ENCODE measurements at regions not wholly inside any gene's neighbourhood (a gene's known extent, or its start where the extent isn't known, plus 50 kb on each side); places are given as distances from the start of the nearest gene placed in this dataset.

DNA sequence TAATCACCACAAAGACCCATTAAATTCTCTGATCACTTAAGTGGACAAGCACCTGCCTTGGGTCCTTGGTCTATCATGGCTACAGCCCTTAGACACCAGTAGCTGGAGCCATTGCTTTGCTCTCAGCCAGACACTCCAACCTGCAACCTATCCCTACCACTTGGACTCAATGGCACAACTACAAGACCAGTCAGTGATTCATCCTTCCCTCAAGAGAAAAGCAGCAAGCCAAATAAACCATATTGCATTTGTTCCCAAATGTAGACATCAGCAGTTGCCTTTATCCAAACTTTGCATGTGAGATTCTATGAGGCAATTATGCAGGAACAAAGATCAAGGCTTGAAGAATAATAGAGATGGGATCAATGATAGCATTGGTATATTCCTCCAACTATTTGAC is 263.4 kb downstream of the HHIPL2 start:
- DNase-seq = no peak

DNA sequence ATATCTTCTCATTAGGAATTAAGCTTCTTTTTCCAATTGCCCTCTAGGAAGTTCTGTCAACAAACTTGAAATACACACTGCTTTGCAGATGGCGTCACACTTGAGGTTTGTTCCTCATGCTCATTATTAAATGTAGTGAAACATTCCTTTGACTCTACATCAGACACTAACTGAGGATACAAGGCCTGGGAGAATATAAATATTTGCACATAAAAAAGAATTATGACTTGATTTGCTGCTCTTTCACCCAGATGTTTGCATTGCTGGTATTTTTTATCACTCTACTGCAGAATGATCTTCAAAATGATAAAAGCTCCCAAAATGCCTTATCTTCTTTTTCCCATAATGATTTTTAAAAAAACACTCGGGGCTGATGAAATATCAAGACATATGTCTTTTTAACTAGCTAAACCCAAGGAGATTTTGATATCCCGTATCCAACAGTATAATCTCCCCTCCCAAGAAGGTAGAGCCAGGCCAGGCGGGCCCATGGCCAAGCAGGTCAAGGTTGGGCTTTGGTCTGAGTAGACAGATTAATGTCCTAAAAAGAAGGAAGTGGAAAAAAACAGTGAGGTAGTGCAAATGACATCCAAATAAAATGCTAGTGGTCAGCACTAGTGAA is 264.6 kb downstream of the HHIPL2 start:
- DNase-seq = no peak

DNA sequence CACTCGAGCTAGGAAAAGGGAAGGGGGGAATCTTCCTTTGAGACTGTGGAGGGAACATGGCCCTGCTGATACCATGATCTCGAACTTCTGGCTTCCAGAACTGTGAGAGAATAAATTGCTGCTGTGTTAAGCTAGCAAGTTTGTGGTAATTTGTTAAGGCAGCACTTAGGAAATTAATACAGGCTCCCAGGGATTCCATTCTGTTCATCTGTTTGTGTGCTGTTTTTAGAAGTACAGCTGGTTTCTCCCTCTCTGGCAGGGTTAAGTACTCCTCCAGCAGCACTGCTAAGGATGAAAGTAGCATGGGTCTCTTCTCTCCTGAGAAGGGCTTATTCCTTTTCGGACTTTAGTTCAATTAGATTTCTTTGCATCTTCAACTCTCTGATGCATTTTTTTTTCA is 268.3 kb downstream of the HHIPL2 start:
- DNase-seq = no peak

DNA sequence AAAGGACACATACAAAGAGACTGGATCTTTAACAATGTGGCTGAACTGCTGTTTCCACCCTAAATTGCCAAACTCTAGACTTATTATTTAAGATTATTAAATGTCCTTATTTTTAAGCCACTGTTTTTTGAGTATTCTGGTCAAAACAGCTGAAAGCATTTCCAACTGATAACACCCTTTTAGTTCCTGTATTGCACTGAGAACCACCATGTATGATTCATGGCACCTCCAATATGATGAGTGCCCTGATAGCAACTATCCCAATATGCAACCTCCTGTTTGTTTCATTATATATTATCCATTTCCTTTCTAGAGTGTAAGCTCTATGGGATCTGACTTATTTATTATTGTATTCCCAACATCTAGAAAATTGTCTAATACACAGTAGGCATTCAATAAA is 269.4 kb downstream of the HHIPL2 start:
- DNase-seq = no peak

DNA sequence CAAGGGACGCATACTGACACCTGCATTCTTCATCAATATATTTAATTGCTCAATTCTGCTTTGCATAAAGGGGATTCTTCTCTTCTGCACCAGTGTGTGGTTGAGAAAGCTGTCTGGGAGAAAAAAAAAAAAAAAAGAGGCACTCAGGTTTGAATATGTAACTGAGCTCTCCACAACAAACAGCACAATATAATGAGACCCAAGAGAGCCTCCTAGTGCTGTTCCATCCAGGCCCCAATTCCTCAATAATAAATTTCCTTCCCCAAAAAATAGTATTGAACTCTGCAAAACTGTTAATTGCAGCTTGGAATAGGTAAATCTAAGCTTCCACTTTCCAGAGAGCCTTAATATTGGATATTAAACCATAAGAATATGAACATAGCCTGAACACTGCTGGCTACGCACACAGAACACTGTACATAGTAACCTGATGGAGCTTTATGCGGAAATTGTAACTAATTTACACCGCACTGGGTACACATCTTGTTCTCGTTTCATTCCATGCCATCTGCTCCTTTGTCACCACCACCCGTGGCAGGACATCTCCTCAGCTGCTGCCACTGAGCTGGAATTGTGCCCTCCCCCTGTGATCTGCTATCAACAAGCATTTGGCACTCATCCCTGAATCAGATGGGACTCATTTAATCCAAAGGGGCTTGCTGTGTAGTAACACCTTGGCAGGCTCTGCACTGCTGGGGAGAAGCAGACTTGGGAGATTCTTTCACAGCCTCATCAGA is 272.0 kb downstream of the HHIPL2 start:
- DNase-seq = no peak

DNA sequence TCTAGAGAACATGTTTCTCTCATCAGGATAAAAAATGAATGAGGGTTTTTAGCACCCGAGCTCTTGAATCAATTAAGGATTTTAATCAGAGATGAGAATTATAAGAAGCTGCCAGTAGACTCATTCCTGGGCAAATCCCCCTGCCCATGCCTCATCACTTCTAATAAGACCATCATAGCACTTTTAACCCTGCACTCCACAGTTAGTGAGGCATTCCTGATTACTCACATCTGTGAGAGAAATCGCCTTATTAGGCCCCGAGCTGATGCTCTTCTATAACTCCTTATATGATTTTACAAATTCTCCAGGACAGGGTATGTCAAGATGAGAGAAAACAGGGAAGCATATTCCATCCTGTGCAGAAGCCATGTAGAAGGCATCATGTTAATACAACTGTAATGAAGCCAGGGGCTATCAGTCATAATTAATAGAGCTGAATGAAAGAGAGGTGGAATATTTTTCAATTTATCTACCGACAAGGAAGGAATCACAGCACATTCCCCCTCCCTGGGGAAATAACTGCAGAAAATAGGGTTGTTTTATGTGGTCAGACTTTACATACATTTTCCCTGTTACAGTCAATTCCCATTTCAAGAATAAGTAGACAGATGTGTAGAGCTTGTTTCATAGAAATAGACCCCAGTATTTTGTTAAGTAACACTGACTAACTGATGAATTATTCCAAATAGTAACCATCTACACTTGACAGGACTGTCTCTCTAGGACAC is 272.7 kb downstream of the HHIPL2 start:
- no peak for DNase-seq

DNA sequence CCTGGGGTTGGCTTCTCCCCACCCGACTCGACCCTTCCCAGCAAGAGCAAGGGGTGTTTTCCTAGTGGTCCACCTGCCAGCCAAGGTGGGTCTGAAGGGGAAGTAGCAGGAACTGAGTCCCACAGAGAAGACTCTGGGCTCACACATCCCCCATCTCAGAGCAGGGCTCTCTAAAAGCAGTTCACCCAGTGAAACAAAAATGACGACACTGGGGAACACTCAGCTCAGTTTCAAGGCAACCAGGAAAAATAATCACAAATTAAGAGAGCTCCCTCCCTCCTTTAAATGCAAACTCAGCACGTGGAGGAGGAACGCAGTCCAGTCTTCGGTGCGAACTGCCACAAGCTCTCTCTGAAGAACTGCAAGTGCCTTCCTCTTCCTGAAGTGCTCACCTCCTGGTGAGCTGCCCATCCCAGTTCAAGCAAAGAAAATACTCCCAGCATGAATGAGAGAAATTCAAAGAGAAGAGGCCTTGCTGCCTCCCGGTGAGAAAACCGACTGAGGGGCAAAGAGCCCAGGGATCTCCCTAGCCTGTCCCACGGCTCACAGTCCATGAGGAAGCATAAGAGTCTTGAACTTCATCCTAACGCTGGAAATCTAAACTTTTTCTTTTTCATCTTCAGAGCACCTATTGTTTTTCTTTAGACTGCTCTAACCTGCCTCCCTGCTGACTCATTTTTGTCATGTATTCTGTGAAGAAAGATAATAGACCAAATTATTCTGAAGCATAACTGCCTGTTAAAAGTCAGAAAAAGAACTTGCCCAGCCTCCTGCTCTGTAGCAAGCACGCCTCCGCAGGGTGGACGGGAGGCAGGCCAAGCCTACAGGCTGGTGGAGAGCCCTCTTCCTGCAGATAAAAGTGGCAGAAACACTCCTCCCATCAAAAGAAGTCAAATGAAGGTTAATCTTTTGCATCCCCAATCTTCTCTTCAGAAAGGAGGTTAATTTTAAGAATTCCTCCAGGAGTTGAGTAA is 281.4 kb downstream of the HHIPL2 start:
- no peak for DNase-seq

DNA sequence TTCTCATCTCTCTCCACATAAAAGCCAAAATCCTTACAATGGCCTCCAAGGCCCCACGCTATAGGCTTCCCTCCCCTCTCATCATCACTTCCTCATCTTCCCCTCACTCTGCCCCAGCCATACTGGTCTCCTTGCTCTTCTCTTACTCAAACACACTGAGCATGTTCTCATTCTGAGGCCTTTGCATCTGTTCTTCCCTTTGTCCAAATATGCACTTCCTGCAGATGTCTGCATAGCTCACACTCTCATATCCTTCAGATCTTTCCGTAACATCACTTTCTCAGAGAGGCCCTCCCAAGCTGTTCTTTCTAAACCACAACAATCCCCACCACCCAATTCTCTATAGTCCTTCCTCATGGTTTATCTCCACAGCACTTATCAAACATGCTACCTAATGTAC is 284.1 kb downstream of the HHIPL2 start:
- DNase-seq = no peak

DNA sequence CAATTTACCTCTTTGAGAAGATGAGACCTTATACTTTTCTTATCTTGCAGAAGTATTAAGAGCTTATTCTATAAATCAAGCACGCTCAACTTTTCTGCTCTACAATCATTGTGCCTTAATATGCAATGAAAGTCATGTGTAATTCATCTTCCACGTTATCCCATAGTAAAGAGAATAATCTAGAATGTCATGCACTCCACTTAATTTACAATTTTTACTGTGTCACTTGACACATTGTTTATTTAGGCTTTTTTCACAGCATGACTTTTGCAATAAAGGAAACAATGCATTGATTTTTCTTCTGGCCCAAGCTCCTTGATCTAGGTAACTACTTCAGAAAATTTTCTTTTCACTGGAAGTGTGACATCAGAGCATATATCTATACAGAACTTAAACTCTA is 290.9 kb downstream of the HHIPL2 start:
- no peak for DNase-seq

DNA sequence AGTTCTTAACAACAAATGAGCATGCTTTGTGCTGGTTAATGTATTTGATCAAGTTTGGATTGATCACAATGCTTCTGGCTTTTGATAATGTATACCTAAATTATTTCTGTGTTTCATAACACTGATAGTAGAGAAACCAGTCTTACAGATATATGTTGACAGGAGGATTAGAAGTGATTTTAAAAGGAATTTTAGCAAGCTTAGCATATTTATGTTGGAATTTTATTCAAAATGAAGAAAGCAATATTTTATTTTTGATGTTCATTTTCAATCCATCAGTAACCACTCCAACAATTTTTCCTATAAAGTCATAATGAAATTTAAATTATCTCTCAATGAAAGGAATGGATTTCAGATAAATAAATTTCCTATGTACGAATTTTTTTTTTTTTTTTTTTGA is 291.8 kb downstream of the HHIPL2 start:
- DNase-seq = no peak

DNA sequence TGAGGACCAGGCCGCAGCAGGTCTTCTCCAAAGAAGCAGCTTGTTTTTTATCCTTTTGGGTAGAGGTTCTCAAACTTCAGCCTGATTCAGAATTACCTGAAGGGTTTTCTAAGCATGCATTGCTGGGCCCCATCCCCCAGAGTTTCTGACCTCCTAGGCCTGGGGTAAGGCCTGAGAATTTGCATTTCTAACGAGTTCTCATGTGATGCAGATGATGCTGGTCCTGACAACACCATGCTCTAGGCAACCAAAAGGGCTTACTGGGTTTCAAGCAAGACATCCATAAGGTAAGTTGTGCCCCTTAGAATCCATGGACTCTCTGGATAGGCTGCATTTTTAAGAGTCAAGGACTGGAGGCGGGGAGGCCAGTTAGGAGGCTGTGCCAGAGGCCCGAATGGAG is 295.1 kb downstream of the HHIPL2 start:
- DNase-seq = no peak

DNA sequence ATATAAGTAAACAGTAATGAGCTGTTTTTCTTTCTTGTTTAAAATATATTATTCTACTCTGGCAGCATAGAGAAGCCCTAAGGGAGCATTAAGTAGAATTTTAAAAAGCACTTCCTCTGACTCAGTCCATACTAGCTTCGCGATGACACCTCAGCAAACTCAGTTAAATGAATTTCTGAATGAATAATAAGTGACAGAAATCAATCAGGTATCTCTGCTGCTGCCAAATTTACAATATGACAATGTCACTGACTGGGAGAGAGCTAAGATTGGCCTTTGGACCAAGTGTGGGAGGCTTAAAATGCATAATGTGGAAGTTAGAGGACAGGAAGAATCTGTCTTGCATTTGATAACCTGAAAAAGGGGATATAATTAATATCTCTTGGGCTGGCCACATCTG is 296.1 kb downstream of the HHIPL2 start:
- no peak for DNase-seq

DNA sequence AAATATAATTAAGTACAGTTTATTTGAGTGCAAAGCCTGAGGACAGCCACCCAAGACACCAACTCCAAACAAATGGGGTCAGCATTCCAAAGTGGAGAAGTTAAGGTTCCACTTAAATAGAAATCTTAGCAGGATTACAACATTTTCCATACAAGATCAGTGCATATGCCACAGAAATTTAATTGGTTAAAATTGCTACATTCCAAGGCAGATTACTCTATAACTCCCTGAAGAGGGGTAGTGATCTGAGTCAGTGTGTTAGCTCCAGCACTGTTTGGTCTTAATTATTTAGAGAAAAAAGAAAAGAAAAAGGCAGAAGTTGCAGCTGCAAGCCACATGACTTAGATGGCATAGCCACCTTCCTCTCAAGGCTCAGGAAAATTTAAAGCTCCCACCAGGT is 297.5 kb downstream of the HHIPL2 start:
- no peak for DNase-seq

DNA sequence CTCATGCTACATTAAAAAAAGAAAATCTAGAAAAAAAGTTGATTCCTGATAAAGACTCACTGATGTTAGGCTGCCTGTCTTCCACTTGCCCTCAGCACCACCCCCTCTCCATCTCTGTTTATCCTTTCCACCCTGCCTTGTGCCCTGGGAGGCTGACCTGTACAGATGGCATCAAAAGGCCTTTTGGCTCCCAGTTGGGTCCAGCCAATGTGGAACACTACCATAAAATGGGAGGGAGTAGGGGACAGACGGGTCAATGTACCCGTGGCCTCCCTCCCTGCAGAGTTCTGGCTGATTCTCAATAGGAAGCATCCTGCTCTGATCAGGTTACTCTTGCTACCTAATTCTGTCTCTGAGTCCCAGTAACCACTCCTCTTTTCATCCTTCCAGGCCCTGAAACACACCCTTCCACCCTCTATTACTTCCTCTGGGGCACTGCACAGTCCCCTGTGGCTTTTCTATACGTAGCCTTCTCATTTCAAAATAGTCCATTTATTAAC is 300.0 kb downstream of the HHIPL2 start:
- DNase-seq = no peak

DNA sequence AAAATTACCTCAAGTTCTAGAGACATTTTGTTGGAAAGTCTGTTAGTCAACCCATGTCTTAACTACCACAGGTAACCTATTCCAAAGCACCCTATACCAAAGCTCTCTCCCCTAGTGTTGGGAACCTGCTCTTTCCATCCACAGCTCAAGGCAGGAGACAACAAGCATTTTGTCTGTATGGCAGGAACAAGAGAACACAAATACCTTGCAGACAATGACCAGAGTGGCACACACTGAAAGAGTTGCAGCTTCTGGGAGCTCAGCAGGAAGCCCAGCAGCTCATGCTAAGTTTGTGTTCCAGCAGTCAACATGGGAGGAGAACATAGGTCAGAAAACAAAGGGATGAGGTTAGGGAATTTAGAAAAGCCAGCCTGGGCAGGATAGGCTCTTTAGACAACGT is 300.8 kb downstream of the HHIPL2 start:
- no peak for DNase-seq

DNA sequence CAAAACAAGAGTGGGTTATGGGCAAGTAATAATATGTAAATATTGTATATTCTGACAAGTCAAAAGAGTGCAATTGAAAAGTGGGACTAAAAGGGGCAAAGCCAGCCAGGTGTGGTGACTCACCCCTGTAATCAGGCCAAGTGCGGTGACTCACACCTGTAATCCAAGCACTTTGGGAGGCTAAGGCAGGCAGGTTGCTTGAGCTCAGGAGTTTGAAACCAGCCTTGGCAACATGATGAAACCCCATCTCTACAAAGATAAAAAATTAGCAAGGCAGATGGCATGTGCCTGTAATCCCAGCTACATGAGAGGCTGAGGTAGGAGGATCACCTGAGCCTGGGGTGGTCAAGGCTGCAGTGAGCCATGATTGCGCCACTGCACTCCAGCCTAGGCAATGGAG is 304.0 kb downstream of the HHIPL2 start:
- DNase-seq = no peak

DNA sequence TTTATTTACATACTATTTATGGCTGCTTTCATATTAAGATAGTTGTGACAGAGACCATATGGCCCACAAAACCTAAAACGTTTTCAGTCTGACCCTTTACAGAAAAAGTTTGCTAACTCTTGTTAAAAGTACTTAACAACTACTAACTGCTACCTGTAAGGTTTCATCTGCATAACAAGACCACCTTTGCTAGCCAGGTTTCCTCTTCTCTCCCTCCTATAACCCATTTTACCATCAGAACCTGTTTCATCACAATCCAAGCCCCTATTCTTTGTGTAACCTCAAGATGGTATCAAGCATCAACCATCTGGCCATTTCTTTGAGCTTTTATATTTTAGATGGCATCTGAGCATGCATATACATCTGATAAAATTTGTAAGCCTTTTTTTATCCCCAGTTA is 305.4 kb downstream of the HHIPL2 start:
- no peak for DNase-seq

DNA sequence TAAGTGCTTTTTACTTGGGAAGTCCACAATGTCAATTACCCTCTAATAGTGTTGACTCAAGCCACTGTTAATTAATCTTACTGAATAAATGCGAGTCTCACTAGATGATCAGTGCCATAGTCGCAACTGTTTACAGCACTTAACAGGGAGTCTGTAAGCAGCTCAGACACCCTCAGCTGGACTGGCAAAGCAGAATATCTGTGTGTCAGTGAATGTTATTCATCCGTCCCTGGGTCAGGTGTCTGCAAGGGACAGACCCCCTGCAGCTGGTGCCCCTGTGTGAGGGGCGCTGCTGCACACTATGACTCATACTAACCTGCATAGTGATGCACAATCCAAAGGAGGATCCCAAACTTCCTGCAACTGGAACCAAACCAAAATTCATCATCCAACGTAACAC is 306.5 kb downstream of the HHIPL2 start:
- DNase-seq = no peak

DNA sequence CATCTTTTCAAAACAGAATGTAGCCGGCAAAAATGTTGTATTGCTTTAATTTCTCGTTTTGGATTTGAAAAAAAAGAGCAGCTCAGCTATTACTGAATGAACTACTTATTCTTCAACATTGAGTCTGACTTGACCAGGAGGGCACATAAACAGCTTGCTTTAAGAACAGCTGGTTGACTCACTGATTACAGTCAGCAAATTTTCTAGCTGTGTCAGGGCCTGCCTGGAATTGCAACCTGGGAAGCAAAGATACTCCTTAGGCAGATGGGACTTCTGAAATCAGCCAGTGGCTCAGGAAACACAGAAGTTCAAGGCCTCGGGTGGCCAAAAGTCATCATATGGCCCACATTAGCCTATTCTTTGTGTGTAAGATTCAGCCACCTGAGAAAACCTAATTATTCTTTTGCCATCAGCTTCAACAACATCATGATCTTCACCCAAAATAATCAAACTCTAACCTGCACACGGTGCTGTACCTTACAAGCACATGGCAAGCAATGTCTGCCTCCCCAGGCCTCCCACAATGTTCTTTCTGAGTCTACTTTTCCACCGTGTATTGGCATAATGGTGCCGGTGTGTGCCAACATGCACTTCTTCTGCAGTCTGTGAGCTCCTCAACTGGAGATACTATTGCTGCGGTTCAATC is 307.2 kb downstream of the HHIPL2 start:
- no peak for DNase-seq

DNA sequence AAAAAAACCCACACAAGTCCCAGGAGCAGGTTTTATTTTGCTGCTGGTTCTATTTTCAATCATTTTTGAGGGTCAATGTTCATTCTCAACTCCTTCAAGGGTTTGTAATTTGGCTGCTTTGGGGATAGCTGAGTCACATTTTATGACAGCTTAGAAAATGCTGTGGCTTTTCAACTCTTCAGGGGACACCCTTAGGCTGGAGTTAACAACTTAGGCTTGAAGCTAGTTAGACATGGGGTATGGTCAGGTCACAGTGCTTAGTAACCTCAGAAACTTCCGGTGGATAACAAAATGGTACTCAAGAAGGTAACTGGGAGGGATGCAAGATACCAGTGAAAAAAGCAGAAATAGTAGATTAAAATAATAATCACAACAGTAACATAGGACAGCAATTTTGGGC is 308.8 kb downstream of the HHIPL2 start:
- no peak for DNase-seq

DNA sequence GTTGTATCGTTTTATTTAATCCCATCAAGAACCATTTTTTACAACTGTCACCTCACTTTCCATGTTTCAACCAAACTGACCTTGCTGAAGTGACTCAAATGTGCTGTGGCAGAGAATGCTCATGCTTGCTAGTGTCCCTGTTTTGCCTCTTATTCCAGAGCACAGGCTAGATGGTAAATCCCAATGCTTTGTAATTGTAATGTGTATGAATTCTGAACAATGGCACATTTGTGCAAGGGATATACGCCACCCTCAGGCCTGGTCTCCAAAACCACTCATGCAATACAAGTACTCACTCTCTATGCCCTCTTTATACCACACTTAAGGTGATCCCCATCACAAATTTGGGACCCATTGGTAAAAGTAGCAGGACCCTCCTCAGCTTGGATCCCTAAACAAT is 313.6 kb downstream of the HHIPL2 start:
- DNase-seq = no peak

DNA sequence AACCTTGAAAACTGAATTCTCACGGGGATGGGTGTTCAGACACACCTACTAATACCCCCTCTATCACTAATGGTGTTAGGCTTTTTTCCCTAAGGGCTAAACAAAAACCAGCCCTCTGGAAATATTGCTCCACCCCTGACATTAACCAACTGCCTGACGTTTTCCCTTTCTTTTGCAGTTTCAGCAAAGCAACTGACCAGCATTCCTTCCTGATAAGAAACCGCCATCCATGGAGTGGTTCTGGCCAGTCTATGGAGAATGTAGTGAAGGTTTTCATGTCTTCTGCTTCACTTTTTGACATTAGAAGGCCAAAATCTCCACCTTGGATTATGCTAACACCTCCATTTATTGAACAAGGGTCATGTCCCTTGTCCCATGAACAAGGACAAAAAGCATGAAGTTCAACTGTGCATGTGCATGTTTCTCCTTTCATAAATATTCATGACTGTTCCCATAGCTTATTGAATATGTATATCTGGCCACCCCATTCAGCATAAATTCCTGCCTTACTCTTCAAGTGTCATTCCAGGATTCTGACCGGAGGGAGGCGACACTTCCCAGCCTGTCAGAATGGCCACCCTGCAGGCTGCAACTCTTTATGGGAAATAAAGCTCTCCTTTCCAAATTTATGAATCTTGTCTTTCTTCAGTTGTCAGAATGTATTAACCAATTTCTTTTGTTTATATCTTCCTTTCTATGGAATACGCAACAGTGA is 314.3 kb downstream of the HHIPL2 start:
- no peak for DNase-seq

All from stimulated activated CD8-positive, alpha-beta memory T cell treated with anti-CD3 and anti-CD28 coated beads, Interleukin-4, amount 100 ng/mL, for 48 hours (primary cell).